ENCODE measurements at regions not wholly inside any gene's neighbourhood (a gene's known extent, or its start where the extent isn't known, plus 50 kb on each side); places are given as distances from the start of the nearest gene placed in this dataset.
"Not testable (repeated sequence)": the region's sequence is repeated elsewhere in the genome, so short reads cannot be mapped to it uniquely, and the experiment has no call there.

DNA sequence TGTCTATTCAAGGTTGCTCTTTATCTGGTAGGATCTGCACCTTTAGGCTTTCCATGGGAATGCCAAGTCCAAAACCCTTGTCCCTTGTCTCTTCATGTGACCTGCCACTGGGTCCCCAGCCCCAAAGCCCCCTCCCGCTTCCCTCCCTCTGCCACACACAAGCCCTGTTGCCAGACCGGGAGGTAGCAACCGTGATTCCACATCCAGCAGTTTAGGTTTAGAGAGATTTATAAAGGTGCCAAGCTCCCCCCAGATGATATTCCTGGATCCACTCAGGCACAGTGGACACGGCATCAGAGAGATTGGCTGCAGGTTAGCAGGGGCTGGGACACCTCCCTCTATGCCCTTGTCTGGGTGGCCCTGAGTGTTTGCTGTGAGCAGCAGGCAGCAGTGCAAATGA, 504.7 kb downstream of the CCDC171 start:
- DNase-seq: no peak

DNA sequence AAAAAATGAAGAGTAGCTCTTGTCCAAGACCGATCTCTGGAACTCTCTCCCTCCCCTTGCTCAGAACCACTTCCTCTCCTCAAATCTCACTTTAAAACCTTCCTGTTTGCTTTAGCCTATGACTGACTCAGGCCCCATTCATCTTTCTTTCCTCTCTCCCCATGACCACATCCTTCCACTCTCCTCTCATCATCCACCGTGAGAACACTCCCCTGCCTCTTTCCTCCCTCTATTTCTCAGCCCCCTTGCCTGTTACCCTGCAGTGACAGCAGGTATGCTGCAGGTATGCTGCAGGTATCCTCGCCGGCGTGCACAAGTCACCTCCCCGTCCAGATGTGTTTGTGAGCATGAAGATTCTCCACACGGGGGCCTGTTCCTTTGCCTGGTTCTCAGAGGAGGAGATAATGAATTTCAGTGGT, 505.3 kb downstream of the CCDC171 start:
- DNase-seq: no peak

DNA sequence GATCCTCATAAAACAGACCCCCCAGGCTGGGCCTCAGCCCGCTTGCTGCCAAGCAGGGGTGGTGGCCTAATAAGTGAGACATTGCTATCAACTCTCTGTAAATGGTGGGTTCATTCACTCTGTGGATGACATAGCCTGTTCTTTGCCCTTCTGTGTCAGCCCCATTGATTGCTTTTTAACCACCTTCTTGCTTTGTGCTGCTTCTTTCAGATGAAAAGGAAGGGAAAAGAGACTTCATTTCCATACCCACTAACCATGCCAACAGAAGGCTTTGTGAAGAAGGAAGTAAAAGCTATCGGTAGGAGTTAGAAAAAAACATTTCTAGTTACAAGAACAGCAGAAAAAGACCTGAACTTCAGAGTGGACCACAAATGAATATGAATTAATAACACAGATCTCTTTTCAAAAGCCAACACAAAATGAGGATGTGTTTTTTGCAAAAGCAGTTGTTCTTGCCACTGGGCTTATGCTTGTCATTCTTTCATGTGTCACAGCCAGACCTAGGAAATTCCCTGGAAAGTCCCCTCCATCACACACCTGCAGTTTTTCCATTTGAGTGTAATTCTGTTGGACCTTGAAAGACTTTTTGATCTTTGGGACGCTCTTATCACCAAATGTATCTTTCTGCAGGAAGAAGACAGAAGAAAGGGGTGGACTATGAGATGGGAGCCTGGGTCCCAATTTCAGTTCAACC, 507.7 kb downstream of the CCDC171 start:
- no peak for DNase-seq

- DNase-seq: no peak
Observed at GRCh38 chr9:16062542-16063240, 509.8 kb downstream of the CCDC171 start.

DNA sequence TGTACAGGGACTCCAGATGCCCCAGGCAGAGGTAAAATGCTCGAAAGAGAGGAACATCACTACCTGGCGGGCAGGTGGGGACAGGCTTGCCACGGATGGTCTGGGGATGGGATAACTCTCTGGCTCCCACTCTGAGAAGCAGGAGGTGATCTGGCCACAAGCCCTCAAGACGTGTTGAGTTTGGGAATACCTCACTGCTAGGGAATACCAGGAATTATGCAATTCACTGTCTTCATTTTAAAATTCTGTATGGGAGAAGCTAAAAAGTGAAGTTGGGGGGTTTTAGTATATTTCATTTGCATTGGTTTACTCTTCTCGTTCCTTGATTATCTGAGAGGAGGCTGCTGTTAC, 510.4 kb downstream of the CCDC171 start:
- DNase-seq: no peak

- no peak for DNase-seq
Observed at GRCh38 chr9:16064771-16065170, 511.9 kb downstream of the CCDC171 start.

DNA sequence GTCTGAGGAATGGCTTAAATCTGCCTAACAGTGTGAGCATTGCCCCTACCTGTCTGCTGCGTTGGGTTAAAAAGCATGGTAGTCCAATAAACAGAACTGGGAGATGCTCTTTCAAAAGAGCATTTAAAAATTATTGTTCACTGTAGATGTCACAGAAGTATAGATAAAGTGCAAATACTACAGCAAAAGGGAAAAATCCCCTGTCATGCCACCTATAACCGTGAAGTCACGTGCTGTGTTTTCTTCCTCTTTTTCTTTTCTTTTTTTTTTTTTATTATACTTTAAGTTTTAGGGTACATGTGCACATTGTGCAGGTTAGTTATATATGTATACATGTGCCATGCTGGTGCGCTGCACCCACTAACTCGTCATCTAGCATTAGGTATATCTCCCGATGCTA, 513.4 kb downstream of the CCDC171 start:
- not testable (repeated sequence) for DNase-seq

GRCh38 chr9:16068476-16068875, 515.6 kb downstream of the CCDC171 start:
- no peak for DNase-seq

DNA sequence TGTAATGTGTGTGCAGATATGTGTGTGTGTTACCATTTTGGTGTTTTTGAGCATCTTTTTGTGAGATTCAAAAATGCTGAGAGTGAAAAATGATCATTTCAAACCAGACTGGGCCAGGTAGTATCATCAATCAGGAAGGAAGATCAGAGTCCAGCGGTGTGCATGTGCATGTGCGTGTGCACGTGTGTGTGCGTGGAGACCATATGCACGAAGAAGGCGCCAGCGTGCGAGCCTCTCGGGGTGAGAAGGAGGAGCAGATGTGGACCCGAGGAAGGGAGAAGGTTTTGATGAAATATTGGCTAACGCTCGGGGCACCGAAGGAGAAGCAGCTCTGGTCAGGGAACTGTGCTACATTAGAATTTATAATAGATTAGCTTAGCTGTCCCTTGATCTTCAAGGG, 516.4 kb downstream of the CCDC171 start:
- DNase-seq: no peak

DNA sequence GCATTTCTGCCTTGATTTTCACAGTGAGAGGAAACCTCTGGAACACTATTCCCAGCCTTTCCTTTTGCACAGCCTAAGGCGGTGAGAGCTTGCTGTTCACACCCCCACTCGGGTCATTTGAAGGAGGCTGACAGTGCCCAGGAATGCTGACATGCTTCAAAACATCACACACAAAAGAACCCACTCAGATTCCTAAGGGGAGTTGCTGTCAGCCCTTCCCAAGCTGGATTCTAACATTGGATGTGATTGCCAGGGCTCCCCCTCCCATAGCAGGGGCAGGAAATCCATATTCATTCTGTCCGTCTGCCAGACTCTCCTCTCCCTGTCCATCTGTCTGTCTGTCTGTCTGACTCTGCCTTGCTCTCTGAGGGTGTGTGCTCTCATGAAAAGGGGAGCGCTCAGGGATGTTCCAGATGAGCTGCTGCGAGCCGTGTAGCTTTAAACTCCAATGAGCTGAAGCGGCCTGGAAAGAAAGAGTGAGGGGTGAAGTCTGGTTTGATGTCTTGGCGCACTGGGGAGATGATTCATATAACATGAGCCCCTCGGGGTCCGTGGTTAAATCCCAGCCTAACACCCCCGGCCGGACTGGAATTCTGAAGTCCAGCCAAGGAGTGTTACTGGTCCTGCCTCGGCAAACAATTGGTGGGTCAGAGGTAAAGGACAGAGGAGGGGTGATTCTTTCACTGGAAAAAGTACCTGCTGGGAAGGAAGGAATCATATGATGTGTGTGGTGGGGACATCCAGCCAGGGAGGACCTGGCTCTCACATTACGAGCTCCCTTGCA, 517.0 kb downstream of the CCDC171 start:
- DNase-seq: no peak

DNA sequence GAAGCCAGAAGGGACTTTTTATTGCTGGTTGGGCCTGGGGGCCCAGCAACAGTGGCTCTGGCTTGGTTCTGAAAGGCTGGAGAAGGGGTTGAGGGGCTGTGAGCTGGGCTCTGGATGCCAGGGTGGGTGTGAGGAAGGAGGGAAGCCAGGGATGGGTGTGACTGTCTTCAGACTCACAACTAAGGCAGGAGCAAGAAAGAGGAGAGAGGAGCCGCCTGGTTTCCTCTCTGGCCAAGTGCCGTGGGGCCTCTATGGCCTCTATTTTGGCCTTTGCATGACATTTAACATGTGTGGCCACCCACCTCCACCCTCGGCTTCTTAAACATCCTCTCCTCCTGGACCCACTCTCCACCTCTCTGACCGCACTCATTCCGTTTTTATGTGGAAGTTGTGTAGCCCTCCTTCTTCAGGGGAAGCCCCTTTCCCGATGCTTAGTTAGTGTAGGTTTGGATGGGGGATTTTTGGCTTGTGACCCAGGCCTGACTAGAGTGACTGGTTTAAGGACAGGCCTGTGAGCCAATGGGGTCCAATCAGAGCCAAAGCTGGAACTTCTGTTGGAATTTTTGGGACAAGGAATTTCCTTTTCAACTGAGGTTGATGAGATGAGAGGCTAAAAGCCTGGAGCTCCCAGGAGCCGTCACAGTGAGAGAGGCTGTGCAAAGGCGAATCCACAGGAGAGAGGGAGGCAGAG, 517.8 kb downstream of the CCDC171 start:
- DNase-seq: no peak

- no peak for DNase-seq
Observed at GRCh38 chr9:16071400-16071799, 518.6 kb downstream of the CCDC171 start.

DNA sequence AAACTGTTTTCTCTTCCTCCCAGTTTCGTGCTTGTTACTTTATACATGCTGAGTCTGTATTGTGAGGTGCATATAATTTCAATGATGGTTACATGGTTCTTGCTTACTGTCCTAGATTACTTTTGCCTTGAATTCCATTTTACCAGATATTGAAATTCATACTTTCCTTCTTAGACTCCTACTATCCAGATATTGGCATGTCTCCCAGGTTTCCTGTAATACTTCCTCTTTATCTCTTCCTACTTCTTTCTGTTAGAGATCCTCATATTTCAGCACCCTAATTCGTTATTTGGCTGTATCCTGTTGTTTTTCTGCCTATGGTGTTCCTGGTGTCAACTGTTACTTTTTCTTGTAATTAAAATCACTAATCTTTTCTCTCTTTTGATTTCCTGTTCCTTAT, 522.1 kb downstream of the CCDC171 start:
- no peak for DNase-seq

DNA sequence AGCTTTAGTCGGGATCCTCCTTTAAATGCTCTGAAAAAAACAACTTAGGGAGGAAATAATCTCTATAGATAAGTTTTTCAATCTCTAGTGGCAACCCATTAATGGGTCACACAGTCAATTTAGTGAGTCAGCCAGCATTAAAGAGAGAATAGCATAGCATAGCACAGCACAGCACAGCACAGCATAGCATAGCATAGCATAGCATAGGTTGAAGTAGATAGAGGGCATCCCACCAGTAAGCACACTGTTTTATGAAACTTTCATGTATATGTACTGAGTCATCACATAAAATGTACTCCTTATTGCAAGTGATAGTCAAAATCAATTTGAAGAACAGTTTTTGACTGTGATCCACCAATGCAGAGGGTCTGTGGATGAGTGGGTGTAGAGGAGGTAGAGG, 522.9 kb downstream of the CCDC171 start:
- DNase-seq: no peak

DNA sequence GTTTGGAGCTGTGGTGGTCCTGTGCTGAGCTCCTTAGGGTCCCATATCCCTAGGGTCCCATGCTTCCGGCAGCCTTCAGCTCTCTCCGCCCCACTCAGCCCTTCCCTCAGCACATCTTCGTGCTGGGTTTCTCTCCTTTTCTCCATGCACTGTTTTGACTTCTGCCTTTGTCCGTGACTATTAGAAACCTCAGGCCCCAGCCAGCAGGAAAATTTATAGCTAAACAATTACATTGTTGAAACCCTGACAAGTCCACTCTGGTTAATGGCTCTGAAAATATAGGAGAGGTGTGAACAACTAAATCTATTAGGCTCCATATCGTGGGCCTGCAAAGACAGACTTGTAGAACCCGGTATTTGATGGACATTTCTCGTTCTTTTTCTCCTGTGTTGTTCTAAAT, 523.7 kb downstream of the CCDC171 start:
- no peak for DNase-seq

GRCh38 chr9:16082796-16083195, 530.0 kb downstream of the CCDC171 start:
- no peak for DNase-seq

- no peak for DNase-seq
Observed at GRCh38 chr9:16085167-16085726, 532.4 kb downstream of the CCDC171 start.

DNA sequence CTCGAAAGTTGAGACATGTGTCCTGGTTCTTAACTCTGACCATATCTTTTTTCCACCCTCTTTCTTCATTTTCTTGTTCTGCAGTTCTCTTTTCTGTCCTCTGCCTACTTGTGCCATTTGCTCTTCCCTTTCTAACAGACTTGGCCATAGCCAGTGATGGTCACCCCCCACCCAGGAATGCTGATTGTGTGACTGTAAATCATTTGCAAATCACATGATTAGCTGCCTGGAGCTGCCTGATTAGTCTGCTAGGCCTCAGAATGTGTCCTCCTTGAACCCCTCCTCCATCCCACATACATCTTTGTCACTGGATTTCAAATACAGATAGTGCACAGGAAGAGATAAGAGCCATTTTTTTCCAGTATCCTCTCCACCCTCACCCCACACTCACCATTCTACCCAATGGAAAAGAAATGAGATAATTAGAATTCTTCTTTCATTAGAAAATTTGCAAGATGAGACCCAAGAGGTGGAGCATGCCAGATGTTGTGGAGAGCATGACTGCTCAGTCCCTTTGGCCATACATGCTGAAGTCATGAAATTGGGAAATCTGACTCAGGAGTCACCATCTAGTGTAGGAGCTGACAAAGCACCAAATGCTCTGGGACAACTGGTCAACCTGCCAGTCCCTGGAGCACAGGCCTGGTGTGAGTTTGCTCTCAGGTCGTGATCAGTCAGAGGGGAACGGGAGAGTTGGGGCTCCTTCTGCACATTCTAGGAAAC, 538.2 kb downstream of the CCDC171 start:
- no peak for DNase-seq

GRCh38 chr9:16092142-16093091, 539.6 kb downstream of the CCDC171 start:
- no peak for DNase-seq

GRCh38 chr9:16098306-16098705, 545.5 kb downstream of the CCDC171 start:
- DNase-seq: no peak
